Left ventricle myocardium inferior (tissue), 1 donor: ENCODE measurements at regions not wholly inside any gene's neighbourhood (a gene's known extent, or its start where the extent isn't known, plus 50 kb on each side); places are given as distances from the start of the nearest gene placed in this dataset.

Experiments used
- DNase-seq: peaks from one replicate; pipeline ENCODE4 v3.0.0-alpha.2; 2020
- H3K27ac ChIP-seq: fragments of 200-600 bp; replicated peaks from 2 replicates; pipeline ENCODE4 v1.8.0; 2021
- H3K27me3 ChIP-seq: fragments of 200-600 bp; 2 replicates; pipeline ENCODE4 v1.8.0; 2021; ENCODE audit warnings: low read depth
- H3K36me3 ChIP-seq: fragments of 200-600 bp; 2 replicates; pipeline ENCODE4 v1.8.0; 2021
- H3K4me1 ChIP-seq: fragments of 200-600 bp; 2 replicates; pipeline ENCODE4 v1.8.0; 2021
- H3K4me3 ChIP-seq: fragments of 200-600 bp; 2 replicates; pipeline ENCODE4 v1.8.0; 2021; ENCODE audit warnings: mild to moderate bottlenecking, moderate library complexity
- H3K9me3 ChIP-seq: fragments of 200-600 bp; replicated peaks from 2 replicates; pipeline ENCODE4 v1.8.0; 2021
- CTCF ChIP-seq: fragments of 200-600 bp; IDR thresholded peaks from 2 replicates; pipeline ENCODE4 v1.8.0; 2021; ENCODE audit warnings: antibody characterized with exemption, mild to moderate bottlenecking, borderline replicate concordance
- intact Hi-C: fragments of 100-400 bp; cut with micrococcal nuclease; formaldehyde crosslinking; loops from one replicate; pipeline ENCODE4 v1.11.0; 2022
- donor health status: DM: no; HTN: yes; CAD: no; lungs with severe emphysema.

- Histone ChIP-seq H3K27ac (no peak overlapping the region), H3K4me3 (no peak overlapping the region), H3K27me3 (no peaks in the 10 kb centered on the region), H3K4me1 (no peaks in the 10 kb centered on the region), H3K9me3 (no peaks in the 10 kb centered on the region), H3K36me3 (no peaks in the 10 kb centered on the region)
- TF ChIP-seq CTCF = no peak
- DNase-seq = no peak
- intact Hi-C loops = no loop called here
Measured at GRCh38 chr4:32455231-32455630, 1735.1 kb downstream of the PCDH7 start.

GRCh38 chr4:32460972-32461371 is 1740.8 kb downstream of the PCDH7 start:
- Histone ChIP-seq H3K36me3 (no peaks in the 10 kb centered on the region), H3K27ac (no peak overlapping the region), H3K4me3 (no peak overlapping the region), H3K4me1 (no peaks in the 10 kb centered on the region), H3K27me3 (no peaks in the 10 kb centered on the region), H3K9me3 (no peaks in the 10 kb centered on the region)
- intact Hi-C loops = no loop called here
- DNase-seq = no peak
- TF ChIP-seq CTCF = no peak

- intact Hi-C loops = no loop called here
- Histone ChIP-seq H3K4me3 (no peak overlapping the region), H3K27me3 (no peaks in the 10 kb centered on the region), H3K27ac (no peak overlapping the region), H3K4me1 (no peaks in the 10 kb centered on the region), H3K36me3 (no peaks in the 10 kb centered on the region), H3K9me3 (no peaks in the 10 kb centered on the region)
- DNase-seq = no peak
- peak; percentile 25 for TF ChIP-seq CTCF
Measured at GRCh38 chr4:32462944-32463343, 1742.8 kb downstream of the PCDH7 start.

GRCh38 chr4:32470087-32470585 is 1750.0 kb downstream of the PCDH7 start:
- Histone ChIP-seq H3K27ac (no peak overlapping the region), H3K4me3 (no peak overlapping the region), H3K9me3 (no peaks in the 10 kb centered on the region), H3K36me3 (no peaks in the 10 kb centered on the region), H3K27me3 (no peaks in the 10 kb centered on the region), H3K4me1 (no peaks in the 10 kb centered on the region)
- DNase-seq = no peak
- TF ChIP-seq CTCF = no peak
- intact Hi-C loops = no loop called here

GRCh38 chr4:32472918-32473317 is 1752.7 kb downstream of the PCDH7 start:
- DNase-seq = no peak
- no peak for TF ChIP-seq CTCF
- intact Hi-C loops = no loop called here

GRCh38 chr4:32475710-32476109 is 1755.5 kb downstream of the PCDH7 start:
- H3K9me3 ChIP-seq = no peaks in the 10 kb centered on the region
- H3K4me3 ChIP-seq = no peak overlapping the region
- H3K27ac ChIP-seq = no peak overlapping the region
- H3K27me3 ChIP-seq = no peaks in the 10 kb centered on the region
- H3K4me1 ChIP-seq = no peaks in the 10 kb centered on the region
- TF ChIP-seq CTCF = no peak
- no peaks in the 10 kb centered on the region for H3K36me3 ChIP-seq
- DNase-seq = no peak
- intact Hi-C loops = no loop called here

More at GRCh38 chr4:32472918-32473317, 1752.7 kb downstream of the PCDH7 start:
- H3K27me3 ChIP-seq = no peaks in the 10 kb centered on the region
- no peak overlapping the region for H3K27ac ChIP-seq
- no peaks in the 10 kb centered on the region for H3K9me3 ChIP-seq
- H3K4me3 ChIP-seq = no peak overlapping the region
- no peaks in the 10 kb centered on the region for H3K4me1 ChIP-seq
- no peaks in the 10 kb centered on the region for H3K36me3 ChIP-seq
